Suprapubic skin (tissue), 4 donors: ENCODE measurements at regions not wholly inside any gene's neighbourhood (a gene's known extent, or its start where the extent isn't known, plus 50 kb on each side); places are given as distances from the start of the nearest gene placed in this dataset.

ENCODE experiments used
- DNase-seq, 2 donors: peaks; one replicate each; pipeline ENCODE4 v3.0.0-alpha.2; 2019; ENCODE audit warnings: low spot score in 2 of 2
- H3K27ac ChIP-seq: fragments of 200-600 bp; sonication (generic); one replicate; pipeline ENCODE4 v1.5.1; 2019
- H3K27me3 ChIP-seq: fragments of 200-600 bp; sonication (generic); one replicate; pipeline ENCODE4 v1.5.1; 2019
- H3K36me3 ChIP-seq: fragments of 200-600 bp; sonication (generic); one replicate; pipeline ENCODE4 v1.5.1; 2019
- H3K4me1 ChIP-seq: fragments of 200-600 bp; sonication (generic); one replicate; pipeline ENCODE4 v1.5.1; 2019
- H3K4me3 ChIP-seq: fragments of 200-600 bp; sonication (generic); one replicate; pipeline ENCODE4 v1.5.1; 2019; ENCODE audit warnings: mild to moderate bottlenecking
- H3K9me3 ChIP-seq: fragments of 200-600 bp; sonication (generic); one replicate; pipeline ENCODE4 v1.5.1; 2019
- EP300 ChIP-seq: sonication (generic); formaldehyde crosslinking; IDR thresholded peaks from one replicate; pipeline ENCODE4 v1.6.1; 2017; ENCODE audit warnings: antibody characterized with exemption
- POLR2A ChIP-seq, 2 donors: fragments of 450-650 bp; IDR thresholded peaks; one replicate each; pipeline ENCODE4 v1.6.1; 2017; ENCODE audit warnings: antibody characterized with exemption in 2 of 2, mild to moderate bottlenecking in 2 of 2, moderate library complexity in 2 of 2
- POLR2AphosphoS5 ChIP-seq, 3 donors: sonication (generic); formaldehyde crosslinking; IDR thresholded peaks; one replicate each; pipeline ENCODE4 v1.6.1; 2017; ENCODE audit warnings: antibody characterized with exemption in 3 of 3
- WGBS: methylation state at CpG from one replicate; pipeline ENCODE4 v1.1.5; 2018; 5-methylcytosine and 5-hydroxymethylcytosine counted together
- TF ChIP-seq, protein P1 (sequence below), 2 donors: fragments of 200-600 bp in 1 of 2; fragments of 450-650 bp in 1 of 2; sonication (generic) in 1 of 2; IDR thresholded peaks; one replicate each; pipeline ENCODE4 v1.5.1; 2016 to 2019; ENCODE audit warnings: antibody characterized with exemption in 2 of 2, mild to moderate bottlenecking in 1 of 2, moderate library complexity in 1 of 2

DNA sequence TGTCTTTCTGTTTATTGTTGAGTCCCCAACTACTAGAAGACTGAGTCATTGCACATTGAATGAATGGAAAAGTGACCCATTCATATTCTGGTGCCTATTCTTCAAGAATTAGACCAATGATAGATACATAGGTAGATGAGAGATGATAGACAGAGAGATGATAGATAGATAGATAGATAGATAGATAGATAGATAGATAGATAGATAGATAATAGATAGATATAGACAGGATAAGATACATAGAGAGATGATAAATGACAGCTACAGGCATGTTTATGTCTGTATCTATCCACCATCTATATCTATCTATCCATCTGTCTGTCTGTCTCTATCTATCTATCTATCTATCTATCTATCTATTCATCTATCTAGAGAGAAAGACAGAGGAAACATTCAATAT, 170.3 kb upstream of the ARRDC4 start:
- no peak for DNase-seq
- Histone ChIP-seq H3K27me3 (no peaks in the 10 kb centered on the region), H3K4me3 (no peak overlapping the region), H3K9me3 (no peaks in the 10 kb centered on the region), H3K27ac (no peak overlapping the region), H3K4me1 (no peaks in the 10 kb centered on the region), H3K36me3 (no peaks in the 10 kb centered on the region)
- TF ChIP-seq, protein P1, sequence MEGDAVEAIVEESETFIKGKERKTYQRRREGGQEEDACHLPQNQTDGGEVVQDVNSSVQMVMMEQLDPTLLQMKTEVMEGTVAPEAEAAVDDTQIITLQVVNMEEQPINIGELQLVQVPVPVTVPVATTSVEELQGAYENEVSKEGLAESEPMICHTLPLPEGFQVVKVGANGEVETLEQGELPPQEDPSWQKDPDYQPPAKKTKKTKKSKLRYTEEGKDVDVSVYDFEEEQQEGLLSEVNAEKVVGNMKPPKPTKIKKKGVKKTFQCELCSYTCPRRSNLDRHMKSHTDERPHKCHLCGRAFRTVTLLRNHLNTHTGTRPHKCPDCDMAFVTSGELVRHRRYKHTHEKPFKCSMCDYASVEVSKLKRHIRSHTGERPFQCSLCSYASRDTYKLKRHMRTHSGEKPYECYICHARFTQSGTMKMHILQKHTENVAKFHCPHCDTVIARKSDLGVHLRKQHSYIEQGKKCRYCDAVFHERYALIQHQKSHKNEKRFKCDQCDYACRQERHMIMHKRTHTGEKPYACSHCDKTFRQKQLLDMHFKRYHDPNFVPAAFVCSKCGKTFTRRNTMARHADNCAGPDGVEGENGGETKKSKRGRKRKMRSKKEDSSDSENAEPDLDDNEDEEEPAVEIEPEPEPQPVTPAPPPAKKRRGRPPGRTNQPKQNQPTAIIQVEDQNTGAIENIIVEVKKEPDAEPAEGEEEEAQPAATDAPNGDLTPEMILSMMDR (IDR thresholded peaks at IDR 0.05) = no peak
- TF ChIP-seq POLR2A (IDR thresholded peaks at IDR 0.05) (no peak), POLR2AphosphoS5 (IDR thresholded peaks at IDR 0.05) (no peak), EP300 (no peak)

DNA sequence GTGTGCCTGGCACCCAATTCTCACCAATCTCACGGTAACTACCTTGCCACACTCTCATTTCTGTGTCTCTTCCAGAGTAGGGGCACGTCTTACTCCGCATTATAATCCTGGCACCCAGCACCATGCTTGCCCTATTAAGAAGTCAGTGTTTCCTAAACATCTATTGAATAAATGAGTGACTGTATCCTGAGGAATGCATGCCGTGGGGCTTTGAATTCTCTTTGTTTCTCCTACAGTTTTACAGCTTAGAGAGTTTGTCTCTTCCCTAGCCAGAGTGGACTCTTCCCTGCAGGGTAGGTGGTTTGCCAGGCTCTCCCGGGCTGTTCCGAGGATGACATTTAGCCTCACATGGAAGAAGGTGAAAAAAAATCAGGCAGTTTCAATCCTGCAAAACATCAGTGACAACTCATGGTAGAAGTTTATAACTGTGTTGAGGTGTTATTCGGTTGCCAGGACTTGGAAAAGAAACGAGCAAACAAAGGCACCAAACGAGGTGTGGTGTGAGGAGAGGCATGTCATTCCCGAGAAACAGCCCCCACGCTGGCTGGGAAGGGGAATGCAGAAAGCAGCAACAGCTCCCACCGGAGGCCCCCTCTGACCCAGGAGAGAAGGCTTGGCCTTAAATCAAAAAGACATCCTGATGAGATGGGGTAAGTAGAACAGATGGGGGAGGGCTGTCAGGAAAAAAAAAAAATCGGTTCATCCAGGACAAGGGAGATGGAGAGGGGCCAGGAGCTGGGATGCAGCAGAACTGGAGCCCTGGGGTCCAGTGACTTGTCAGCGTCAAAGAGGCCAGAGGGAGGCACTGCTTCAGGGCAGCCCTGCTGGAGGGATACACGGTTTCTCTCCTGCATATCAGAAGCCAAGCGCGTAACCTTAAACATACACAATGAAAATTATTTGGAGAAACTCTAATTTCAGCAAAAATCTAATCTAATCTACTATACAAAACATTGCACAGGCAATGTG, 168.4 kb upstream of the ARRDC4 start:
- H3K4me1 ChIP-seq = no peaks in the 10 kb centered on the region
- 33% methylated on average over 17 of the region's 17 CpGs for whole genome bisulfite sequencing
- TF ChIP-seq, protein P1 (IDR thresholded peaks at IDR 0.05) = no peak
- TF ChIP-seq POLR2AphosphoS5 (IDR thresholded peaks at IDR 0.05) (no peak), EP300 (no peak), POLR2A (IDR thresholded peaks at IDR 0.05) (no peak)
- H3K27ac ChIP-seq = no peak overlapping the region
- H3K9me3 ChIP-seq = no peaks in the 10 kb centered on the region
- no peaks in the 10 kb centered on the region for H3K27me3 ChIP-seq
- DNase-seq = no peak
- no peak overlapping the region for H3K4me3 ChIP-seq
- H3K36me3 ChIP-seq = no peaks in the 10 kb centered on the region

DNA sequence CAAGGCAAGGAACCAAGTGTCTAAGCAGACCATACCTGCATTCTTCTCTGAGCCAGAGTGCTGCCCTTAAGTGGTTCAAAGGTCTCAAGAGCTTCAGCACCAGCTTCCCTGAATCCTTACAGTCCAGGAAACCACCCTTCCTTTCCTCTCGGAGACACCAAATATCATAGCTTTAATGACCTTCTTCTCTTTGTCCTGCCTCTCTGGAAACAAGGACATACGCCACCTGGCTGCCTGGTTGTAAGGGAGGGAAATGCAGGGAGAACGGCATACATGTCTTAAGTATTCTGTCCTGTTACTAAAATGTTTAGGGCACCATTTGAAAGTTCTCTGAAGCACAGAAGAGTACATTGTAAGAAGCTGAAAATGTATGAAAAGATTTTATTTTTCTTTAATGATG, 155.6 kb upstream of the ARRDC4 start:
- peaks cover 8% of the 10 kb centered on the region for H3K27me3 ChIP-seq
- no peak for TF ChIP-seq POLR2AphosphoS5 (IDR thresholded peaks at IDR 0.05)
- TF ChIP-seq, protein P1 (IDR thresholded peaks at IDR 0.05) = no peak
- TF ChIP-seq POLR2A (IDR thresholded peaks at IDR 0.05) = no peak
- 81% methylated on average over 3 of the region's 3 CpGs for WGBS

DNA sequence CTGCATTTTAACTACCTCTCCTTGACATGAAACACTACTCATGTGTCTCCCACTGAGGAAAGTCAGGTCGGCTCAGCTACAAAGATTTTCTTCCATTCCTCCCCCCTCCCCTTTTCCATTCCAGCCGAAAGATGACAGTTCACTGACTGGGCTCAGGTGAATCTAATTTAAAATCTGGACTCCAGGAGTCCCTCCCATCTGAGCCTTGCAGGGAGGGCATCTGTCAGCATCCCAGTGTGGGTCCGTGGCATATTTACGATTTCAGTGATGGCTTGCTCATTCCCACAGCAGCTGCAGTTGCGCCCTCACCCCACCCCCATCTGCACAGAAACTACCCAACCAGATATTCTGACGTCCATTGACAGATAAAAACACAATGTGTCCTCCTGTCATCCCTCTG, 153.7 kb upstream of the ARRDC4 start:
- 39% methylated on average over 6 of the region's 6 CpGs for WGBS
- no peaks in the 10 kb centered on the region for H3K36me3 ChIP-seq
- no peak for TF ChIP-seq EP300
- TF ChIP-seq POLR2AphosphoS5 (IDR thresholded peaks at IDR 0.05) = no peak
- TF ChIP-seq, protein P1 (IDR thresholded peaks at IDR 0.05) = no peak
- TF ChIP-seq POLR2A (IDR thresholded peaks at IDR 0.05) = no peak
- DNase-seq = no peak
- no peak overlapping the region for H3K27ac ChIP-seq
- H3K4me3 ChIP-seq = no peak overlapping the region
- H3K4me1 ChIP-seq = no peaks in the 10 kb centered on the region
- H3K27me3 ChIP-seq = no peaks in the 10 kb centered on the region
- peaks cover 9% of the 10 kb centered on the region for H3K9me3 ChIP-seq

More for the DNA sequence above, 155.6 kb upstream of the ARRDC4 start:
- no peaks in the 10 kb centered on the region for H3K36me3 ChIP-seq
- no peak for DNase-seq
- H3K4me3 ChIP-seq = no peak overlapping the region
- H3K9me3 ChIP-seq = peaks cover 4% of the 10 kb centered on the region
- H3K27ac ChIP-seq = no peak overlapping the region
- no peaks in the 10 kb centered on the region for H3K4me1 ChIP-seq

DNA sequence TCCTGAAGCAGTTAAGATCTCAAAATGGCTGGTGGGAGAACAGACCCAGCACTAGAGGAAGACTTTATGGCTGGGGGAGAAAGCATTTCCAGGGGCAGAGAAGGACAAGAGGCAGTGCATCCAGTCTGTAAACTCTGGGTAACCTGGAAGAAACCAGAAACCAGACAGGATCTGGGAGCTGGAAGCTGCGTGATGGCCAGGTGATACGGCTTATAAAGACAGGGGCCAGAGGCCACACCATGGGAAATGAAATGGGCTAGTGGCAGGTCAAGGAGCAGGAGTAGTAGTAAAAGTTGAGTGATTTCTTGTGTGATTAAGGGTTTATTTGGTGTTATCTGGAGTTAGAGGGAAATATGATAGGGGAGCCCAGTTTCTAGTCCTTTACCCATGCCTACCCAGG, 144.7 kb upstream of the ARRDC4 start:
- TF ChIP-seq POLR2A (IDR thresholded peaks at IDR 0.05) (no peak), POLR2AphosphoS5 (IDR thresholded peaks at IDR 0.05) (no peak), EP300 (no peak)
- TF ChIP-seq, protein P1 (IDR thresholded peaks at IDR 0.05) = no peak
- H3K27ac ChIP-seq = no peak overlapping the region
- no peak for DNase-seq
- H3K4me3 ChIP-seq = no peak overlapping the region
- no peaks in the 10 kb centered on the region for H3K36me3 ChIP-seq
- 56% methylated on average over 2 of the region's 2 CpGs for WGBS
- H3K4me1 ChIP-seq = no peaks in the 10 kb centered on the region
- H3K27me3 ChIP-seq = no peaks in the 10 kb centered on the region
- peaks cover 6% of the 10 kb centered on the region for H3K9me3 ChIP-seq
